ENCODE measurements at regions not wholly inside any gene's neighbourhood (a gene's known extent, or its start where the extent isn't known, plus 50 kb on each side); places are given as distances from the start of the nearest gene placed in this dataset.

DNA sequence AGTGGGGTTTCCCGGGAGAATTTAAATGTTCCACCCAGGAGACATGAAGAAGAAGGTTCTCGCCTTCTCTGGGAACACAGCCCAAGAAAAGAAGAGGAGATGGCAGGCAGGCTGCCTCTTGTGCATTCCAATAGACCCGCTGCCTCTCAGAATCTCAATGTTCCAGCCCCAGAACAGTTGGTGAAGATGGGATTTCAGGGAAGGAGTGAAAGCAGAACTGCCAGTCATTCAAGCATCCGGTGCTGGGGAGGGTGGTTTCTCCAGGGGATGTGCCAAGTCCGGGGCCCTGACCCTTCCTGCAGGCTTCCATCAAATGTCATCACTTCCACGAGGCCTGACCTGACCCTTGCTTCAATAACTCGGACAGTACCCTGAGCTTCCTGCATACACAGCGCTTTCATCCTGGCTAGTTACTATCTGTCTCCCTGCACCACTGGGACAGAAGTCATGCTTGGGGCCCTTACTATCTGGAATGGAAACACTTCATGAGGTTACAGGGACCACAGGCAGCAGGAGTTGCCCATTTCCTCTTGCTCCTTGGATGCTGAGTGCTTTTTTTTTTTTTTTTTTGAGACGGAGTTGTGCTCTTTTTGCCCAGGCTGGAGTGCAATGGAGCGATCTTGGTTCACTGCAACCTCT is 386.6 kb upstream of the POU3F1 start:
- TF ChIP-seq, protein P1, sequence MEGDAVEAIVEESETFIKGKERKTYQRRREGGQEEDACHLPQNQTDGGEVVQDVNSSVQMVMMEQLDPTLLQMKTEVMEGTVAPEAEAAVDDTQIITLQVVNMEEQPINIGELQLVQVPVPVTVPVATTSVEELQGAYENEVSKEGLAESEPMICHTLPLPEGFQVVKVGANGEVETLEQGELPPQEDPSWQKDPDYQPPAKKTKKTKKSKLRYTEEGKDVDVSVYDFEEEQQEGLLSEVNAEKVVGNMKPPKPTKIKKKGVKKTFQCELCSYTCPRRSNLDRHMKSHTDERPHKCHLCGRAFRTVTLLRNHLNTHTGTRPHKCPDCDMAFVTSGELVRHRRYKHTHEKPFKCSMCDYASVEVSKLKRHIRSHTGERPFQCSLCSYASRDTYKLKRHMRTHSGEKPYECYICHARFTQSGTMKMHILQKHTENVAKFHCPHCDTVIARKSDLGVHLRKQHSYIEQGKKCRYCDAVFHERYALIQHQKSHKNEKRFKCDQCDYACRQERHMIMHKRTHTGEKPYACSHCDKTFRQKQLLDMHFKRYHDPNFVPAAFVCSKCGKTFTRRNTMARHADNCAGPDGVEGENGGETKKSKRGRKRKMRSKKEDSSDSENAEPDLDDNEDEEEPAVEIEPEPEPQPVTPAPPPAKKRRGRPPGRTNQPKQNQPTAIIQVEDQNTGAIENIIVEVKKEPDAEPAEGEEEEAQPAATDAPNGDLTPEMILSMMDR (IDR thresholded peaks at IDR 0.05): no peak
- no peak for DNase-seq
- H3K4me1 ChIP-seq: no peaks in the 10 kb centered on the region
- ATAC-seq: peak in 1 of 2 donors; percentile 43
- intact Hi-C loops (cut with DNase I): no loop called here
- no peaks in the 10 kb centered on the region for H3K27me3 ChIP-seq (ENCODE audit: low read depth)
- H3K36me3 ChIP-seq: no peaks in the 10 kb centered on the region
- no peak overlapping the region for H3K27ac ChIP-seq
- no peaks in the 10 kb centered on the region for H3K9me3 ChIP-seq
- no peak overlapping the region for H3K4me3 ChIP-seq

GRCh38 chr1:38431535-38432376 is 385.2 kb upstream of the POU3F1 start:
- TF ChIP-seq, protein P1 (IDR thresholded peaks at IDR 0.05): no peak
- H3K36me3 ChIP-seq: no peaks in the 10 kb centered on the region
- intact Hi-C loops (cut with DNase I): no loop called here
- no peaks in the 10 kb centered on the region for H3K9me3 ChIP-seq
- no peak for ATAC-seq
- no peaks in the 10 kb centered on the region for H3K27me3 ChIP-seq (ENCODE audit: low read depth)
- no peak for DNase-seq
- H3K4me1 ChIP-seq: no peaks in the 10 kb centered on the region
- H3K27ac ChIP-seq: no peak overlapping the region
- H3K4me3 ChIP-seq: no peak overlapping the region

DNA sequence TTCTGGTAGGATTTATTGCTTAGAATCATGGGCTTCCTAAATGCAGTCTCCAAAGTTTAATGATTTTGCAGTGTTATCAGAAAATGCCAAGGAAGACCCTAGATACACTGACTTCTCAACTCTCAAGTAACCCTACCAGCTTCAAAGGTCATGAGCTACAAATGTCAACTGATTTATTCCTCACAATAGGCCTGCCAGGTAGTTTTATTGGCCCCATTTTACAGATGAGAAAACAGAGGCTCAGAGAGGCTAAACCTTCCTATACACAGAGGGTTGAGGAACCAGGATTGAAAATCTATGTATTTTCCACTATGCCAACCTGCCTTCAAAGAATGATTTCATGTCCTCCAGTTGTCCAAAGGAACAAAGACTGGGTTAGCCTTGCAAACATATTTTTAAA is 384.4 kb upstream of the POU3F1 start:
- Histone ChIP-seq H3K27me3 (ENCODE audit: low read depth) (no peaks in the 10 kb centered on the region), H3K27ac (no peak overlapping the region), H3K4me3 (no peak overlapping the region), H3K36me3 (no peaks in the 10 kb centered on the region), H3K4me1 (no peaks in the 10 kb centered on the region), H3K9me3 (no peaks in the 10 kb centered on the region)
- ATAC-seq: no peak
- TF ChIP-seq, protein P1 (IDR thresholded peaks at IDR 0.05): no peak
- intact Hi-C loops (cut with DNase I): no loop called here
- DNase-seq: no peak

- DNase-seq (no peak), ATAC-seq (no peak)
- H3K4me1 ChIP-seq: no peaks in the 10 kb centered on the region
- H3K27me3 ChIP-seq (ENCODE audit: low read depth): no peaks in the 10 kb centered on the region
- no peaks in the 10 kb centered on the region for H3K9me3 ChIP-seq
- no peaks in the 10 kb centered on the region for H3K36me3 ChIP-seq
- H3K27ac ChIP-seq: no peak overlapping the region
- H3K4me3 ChIP-seq: no peak overlapping the region
- intact Hi-C loops (cut with DNase I): no loop called here
- TF ChIP-seq, protein P1 (IDR thresholded peaks at IDR 0.05): no peak
Observed at GRCh38 chr1:38424677-38425076, 378.1 kb upstream of the POU3F1 start.

DNA sequence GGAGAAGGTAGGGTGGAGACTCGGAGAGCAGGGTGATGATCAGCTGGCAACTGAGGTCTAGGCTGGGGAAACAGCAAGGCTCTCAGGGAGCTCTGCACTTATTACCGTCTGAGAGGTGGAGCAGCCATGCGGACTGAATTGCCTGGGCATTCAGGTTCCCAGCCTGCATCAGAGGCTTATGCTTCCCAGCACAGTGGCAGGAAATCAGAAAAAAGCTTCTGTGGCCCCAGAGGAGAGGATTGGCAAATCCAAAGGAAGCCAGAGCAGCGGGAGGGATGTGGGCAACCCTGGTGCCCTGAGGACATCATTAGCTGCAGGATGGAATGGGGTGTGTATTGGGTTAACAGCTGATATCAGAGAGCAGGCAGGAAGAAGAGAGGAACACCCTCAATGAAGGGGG is 374.1 kb upstream of the POU3F1 start:
- intact Hi-C loops (cut with DNase I): no loop called here
- H3K4me3 ChIP-seq: no peak overlapping the region
- ATAC-seq: no peak
- no peaks in the 10 kb centered on the region for H3K27me3 ChIP-seq (ENCODE audit: low read depth)
- H3K36me3 ChIP-seq: no peaks in the 10 kb centered on the region
- no peaks in the 10 kb centered on the region for H3K4me1 ChIP-seq
- no peaks in the 10 kb centered on the region for H3K9me3 ChIP-seq
- TF ChIP-seq, protein P1 (IDR thresholded peaks at IDR 0.05): no peak
- H3K27ac ChIP-seq: no peak overlapping the region
- no peak for DNase-seq
